ENCODE measurements at regions not wholly inside any gene's neighbourhood (a gene's known extent, or its start where the extent isn't known, plus 50 kb on each side); places are given as distances from the start of the nearest gene placed in this dataset.

GRCh38 chr2:67462738-67463496 lies 65.8 kb downstream of the ETAA1 start:
- DNase-seq, result no peak

GRCh38 chr2:67463810-67464209 lies 66.7 kb downstream of the ETAA1 start:
- DNase-seq, result no peak

- no peak for DNase-seq
Observed at GRCh38 chr2:67465623-67466022, 68.5 kb downstream of the ETAA1 start.

- DNase-seq, result no peak
Observed at GRCh38 chr2:67466734-67467133, 69.6 kb downstream of the ETAA1 start.

- no peak for DNase-seq
Observed at GRCh38 chr2:67471681-67472080, 74.5 kb downstream of the ETAA1 start.

GRCh38 chr2:67476809-67477790 lies 80.0 kb downstream of the ETAA1 start:
- peak; percentile 68 for DNase-seq

GRCh38 chr2:67479261-67479660 lies 82.1 kb downstream of the ETAA1 start:
- no peak for DNase-seq

GRCh38 chr2:67485431-67485830 lies 88.3 kb downstream of the ETAA1 start:
- no peak for DNase-seq

- DNase-seq, result no peak
Observed at GRCh38 chr2:67486041-67486796, 89.1 kb downstream of the ETAA1 start.

- DNase-seq, result no peak
Observed at GRCh38 chr2:67487993-67488392, 90.9 kb downstream of the ETAA1 start.

- no peak for DNase-seq
Observed at GRCh38 chr2:67489396-67489795, 92.3 kb downstream of the ETAA1 start.

- no peak for DNase-seq
Observed at GRCh38 chr2:67498931-67499330, 101.8 kb downstream of the ETAA1 start.

GRCh38 chr2:67499989-67500388 lies 102.9 kb downstream of the ETAA1 start:
- no peak for DNase-seq

- no peak for DNase-seq
Observed at GRCh38 chr2:67500541-67500940, 103.4 kb downstream of the ETAA1 start.

GRCh38 chr2:67502346-67503065 lies 105.4 kb downstream of the ETAA1 start:
- no peak for DNase-seq

GRCh38 chr2:67503066-67503795 lies 106.1 kb downstream of the ETAA1 start:
- DNase-seq, result no peak

GRCh38 chr2:67510745-67511144 lies 113.6 kb downstream of the ETAA1 start:
- DNase-seq, result no peak

GRCh38 chr2:67514515-67514914 lies 117.4 kb downstream of the ETAA1 start:
- DNase-seq, result no peak

- DNase-seq, result no peak
Observed at GRCh38 chr2:67515056-67515455, 117.9 kb downstream of the ETAA1 start.

- no peak for DNase-seq
Observed at GRCh38 chr2:67515538-67515937, 118.4 kb downstream of the ETAA1 start.

- DNase-seq, result peak; percentile 62
Observed at GRCh38 chr2:67516362-67516761, 119.2 kb downstream of the ETAA1 start.

All from renal pelvis (tissue), 1 donor.